ENCODE measurements at regions not wholly inside any gene's neighbourhood (a gene's known extent, or its start where the extent isn't known, plus 50 kb on each side); places are given as distances from the start of the nearest gene placed in this dataset.
A peak's percentile ranks its signal among the peaks of the same experiment; 100 is the strongest.

DNA sequence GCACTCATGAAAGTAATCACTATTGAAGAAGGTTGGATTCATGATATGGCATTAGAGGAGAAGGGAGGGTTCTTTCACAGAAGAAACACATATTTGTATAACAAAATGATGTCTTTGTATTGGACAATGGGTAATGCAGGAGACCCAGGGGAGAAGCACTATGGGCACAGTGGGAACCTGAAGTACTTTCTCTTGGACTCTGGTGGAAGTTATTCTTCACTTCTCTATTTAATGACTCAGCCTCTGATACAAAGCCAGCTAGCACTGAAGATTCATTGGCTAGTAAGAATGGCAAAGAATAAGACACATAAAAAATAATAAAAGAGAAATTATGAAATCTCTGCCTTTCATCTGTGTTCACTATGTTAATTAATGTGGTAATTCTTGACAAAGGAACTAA, 149.9 kb upstream of the PRR16 start:
- dilution Hi-C loops (cut with HindIII; ENCODE audit: low sequenced_read_pairs, unreplicated experiment), result no loop called here
- H3K4me1 ChIP-seq (ENCODE audit: control insufficient read depth, insufficient read depth, low read length), result no peaks in the 10 kb centered on the region
- ChIA-PET POLR2A (ENCODE audit: unreplicated experiment) (no interaction called here), CTCF (interaction anchor here (0.7 kb wide), 1 partner anchor 53 kb away, joined by 3 read pairs; no protein-coding TSS in a partner anchor)
- no peak overlapping the region for H2AFZ ChIP-seq (replicated peaks; ENCODE audit: low read length, poor library complexity)
- intact Hi-C loops (cut with micrococcal nuclease), result no loop called here
- H3K4me2 ChIP-seq (ENCODE audit: low read depth, low read length), result no peak overlapping the region
- no peaks in the 10 kb centered on the region for H4K20me1 ChIP-seq (ENCODE audit: insufficient read depth, low read length)
- no peak overlapping the region for H3K9ac ChIP-seq (ENCODE audit: low read depth, low read length)
- no peak overlapping the region for H2BK5ac ChIP-seq (ENCODE audit: low read depth, low read length, poor library complexity, severe bottlenecking)
- no peaks in the 10 kb centered on the region for H3K36me3 ChIP-seq (ENCODE audit: control insufficient read depth, insufficient read depth, low read length)
- no peak overlapping the region for H3K56ac ChIP-seq (ENCODE audit: extremely low read depth, insufficient read depth, low read length)
- H3K79me1 ChIP-seq (ENCODE audit: low read depth in 1 of 2, low read length in 2 of 2), result no peaks in the 10 kb centered on the region
- no peak overlapping the region for H3K27ac ChIP-seq (ENCODE audit: insufficient read depth, low read length)
- H3K18ac ChIP-seq (ENCODE audit: low read depth, low read length), result no peak overlapping the region
- ATAC-seq (ENCODE audit: low read depth) (no peak), DNase-seq (peak; percentile 44)
- TF ChIP-seq NFE2L2 (IDR thresholded peaks at IDR 0.05; ENCODE audit: low read depth, low read length) (no peak), FOS (IDR thresholded peaks at IDR 0.05; ENCODE audit: low read depth, low read length) (no peak), POLR2A (IDR thresholded peaks at IDR 0.05; ENCODE audit: low read depth, low read length) (no peak), BHLHE40 (IDR thresholded peaks at IDR 0.05; ENCODE audit: low read depth, low read length) (no peak), SMC3 (IDR thresholded peaks at IDR 0.05; ENCODE audit: low read depth, low read length) (no peak), MAZ (IDR thresholded peaks at IDR 0.05; ENCODE audit: borderline replicate concordance, low read depth, low read length) (no peak), RAD21 (IDR thresholded peaks at IDR 0.05; ENCODE audit: low read length) (no peak), RFX5 (IDR thresholded peaks at IDR 0.05; ENCODE audit: low read depth, low read length) (no peak), MXI1 (IDR thresholded peaks at IDR 0.05; ENCODE audit: borderline replicate concordance, low read depth, low read length) (no peak), CHD1 (IDR thresholded peaks at IDR 0.05; ENCODE audit: low read depth, low read length) (no peak), RCOR1 (IDR thresholded peaks at IDR 0.05; ENCODE audit: insufficient replicate concordance, low read length) (no peak)
- TF ChIP-seq, protein P1, sequence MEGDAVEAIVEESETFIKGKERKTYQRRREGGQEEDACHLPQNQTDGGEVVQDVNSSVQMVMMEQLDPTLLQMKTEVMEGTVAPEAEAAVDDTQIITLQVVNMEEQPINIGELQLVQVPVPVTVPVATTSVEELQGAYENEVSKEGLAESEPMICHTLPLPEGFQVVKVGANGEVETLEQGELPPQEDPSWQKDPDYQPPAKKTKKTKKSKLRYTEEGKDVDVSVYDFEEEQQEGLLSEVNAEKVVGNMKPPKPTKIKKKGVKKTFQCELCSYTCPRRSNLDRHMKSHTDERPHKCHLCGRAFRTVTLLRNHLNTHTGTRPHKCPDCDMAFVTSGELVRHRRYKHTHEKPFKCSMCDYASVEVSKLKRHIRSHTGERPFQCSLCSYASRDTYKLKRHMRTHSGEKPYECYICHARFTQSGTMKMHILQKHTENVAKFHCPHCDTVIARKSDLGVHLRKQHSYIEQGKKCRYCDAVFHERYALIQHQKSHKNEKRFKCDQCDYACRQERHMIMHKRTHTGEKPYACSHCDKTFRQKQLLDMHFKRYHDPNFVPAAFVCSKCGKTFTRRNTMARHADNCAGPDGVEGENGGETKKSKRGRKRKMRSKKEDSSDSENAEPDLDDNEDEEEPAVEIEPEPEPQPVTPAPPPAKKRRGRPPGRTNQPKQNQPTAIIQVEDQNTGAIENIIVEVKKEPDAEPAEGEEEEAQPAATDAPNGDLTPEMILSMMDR (conservative IDR thresholded peaks at IDR 0.05; ENCODE audit: low read depth, low read length), result no peak
- TF ChIP-seq, protein P2, sequence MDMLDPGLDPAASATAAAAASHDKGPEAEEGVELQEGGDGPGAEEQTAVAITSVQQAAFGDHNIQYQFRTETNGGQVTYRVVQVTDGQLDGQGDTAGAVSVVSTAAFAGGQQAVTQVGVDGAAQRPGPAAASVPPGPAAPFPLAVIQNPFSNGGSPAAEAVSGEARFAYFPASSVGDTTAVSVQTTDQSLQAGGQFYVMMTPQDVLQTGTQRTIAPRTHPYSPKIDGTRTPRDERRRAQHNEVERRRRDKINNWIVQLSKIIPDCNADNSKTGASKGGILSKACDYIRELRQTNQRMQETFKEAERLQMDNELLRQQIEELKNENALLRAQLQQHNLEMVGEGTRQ (IDR thresholded peaks at IDR 0.05; ENCODE audit: low read depth, low read length), result no peak
- TF ChIP-seq, protein P3, sequence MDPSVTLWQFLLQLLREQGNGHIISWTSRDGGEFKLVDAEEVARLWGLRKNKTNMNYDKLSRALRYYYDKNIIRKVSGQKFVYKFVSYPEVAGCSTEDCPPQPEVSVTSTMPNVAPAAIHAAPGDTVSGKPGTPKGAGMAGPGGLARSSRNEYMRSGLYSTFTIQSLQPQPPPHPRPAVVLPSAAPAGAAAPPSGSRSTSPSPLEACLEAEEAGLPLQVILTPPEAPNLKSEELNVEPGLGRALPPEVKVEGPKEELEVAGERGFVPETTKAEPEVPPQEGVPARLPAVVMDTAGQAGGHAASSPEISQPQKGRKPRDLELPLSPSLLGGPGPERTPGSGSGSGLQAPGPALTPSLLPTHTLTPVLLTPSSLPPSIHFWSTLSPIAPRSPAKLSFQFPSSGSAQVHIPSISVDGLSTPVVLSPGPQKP (IDR thresholded peaks at IDR 0.05; ENCODE audit: borderline replicate concordance, low read depth, low read length), result no peak
- BruUV-seq (replicated peaks), result no TSS peak
- no peak overlapping the region for H2BK20ac ChIP-seq (ENCODE audit: low read depth, low read length)
- H3K4me3 ChIP-seq (ENCODE audit: insufficient read depth, low read depth, low read length), result no peak overlapping the region
- H4K91ac ChIP-seq (ENCODE audit: insufficient read depth, low read depth, low read length), result no peak overlapping the region
- H3K23ac ChIP-seq (ENCODE audit: low read depth, low read length), result no peak overlapping the region
- H3K4ac ChIP-seq (ENCODE audit: low read depth, low read length), result no peak overlapping the region
- no peak overlapping the region for H2BK120ac ChIP-seq (ENCODE audit: low read depth, low read length)
- H4K8ac ChIP-seq (ENCODE audit: low read depth in 2 of 2, low read length in 2 of 2), result no peak overlapping the region
- in situ Hi-C loops (cut with MboI; ENCODE audit: low sequenced_read_pairs), result no loop called here
- H2AK9ac ChIP-seq (replicated peaks; ENCODE audit: low read depth, low read length, poor library complexity), result no peak overlapping the region
- no peak overlapping the region for H3K14ac ChIP-seq (replicated peaks; ENCODE audit: low read depth, low read length)
- H3K9me1 ChIP-seq (ENCODE audit: insufficient read depth, low read length), result no peaks in the 10 kb centered on the region
- no peak overlapping the region for H4K5ac ChIP-seq (ENCODE audit: low read depth, low read length)
- H2BK15ac ChIP-seq (ENCODE audit: low read depth, low read length), result no peak overlapping the region
- no peaks in the 10 kb centered on the region for H3K9me3 ChIP-seq (ENCODE audit: control insufficient read depth, insufficient read depth, low read length)
- no peaks in the 10 kb centered on the region for H3K27me3 ChIP-seq (ENCODE audit: control insufficient read depth, insufficient read depth, low read length)
- H2AK5ac ChIP-seq (ENCODE audit: low read depth, low read length), result no peak overlapping the region
